C4-2B (cell line): ENCODE measurements at regions not wholly inside any gene's neighbourhood (a gene's known extent, or its start where the extent isn't known, plus 50 kb on each side); places are given as distances from the start of the nearest gene placed in this dataset.

ENCODE experiments used
- ZFX ChIP-seq: fragments of 450-650 bp; IDR thresholded peaks from 2 replicates; pipeline ENCODE4 v1.6.1; 2017
- TF ChIP-seq, protein P1 (sequence below): fragments of 450-650 bp; conservative IDR thresholded peaks from 2 replicates; pipeline ENCODE4 v1.5.1; 2017; ENCODE audit warnings: mild to moderate bottlenecking

DNA sequence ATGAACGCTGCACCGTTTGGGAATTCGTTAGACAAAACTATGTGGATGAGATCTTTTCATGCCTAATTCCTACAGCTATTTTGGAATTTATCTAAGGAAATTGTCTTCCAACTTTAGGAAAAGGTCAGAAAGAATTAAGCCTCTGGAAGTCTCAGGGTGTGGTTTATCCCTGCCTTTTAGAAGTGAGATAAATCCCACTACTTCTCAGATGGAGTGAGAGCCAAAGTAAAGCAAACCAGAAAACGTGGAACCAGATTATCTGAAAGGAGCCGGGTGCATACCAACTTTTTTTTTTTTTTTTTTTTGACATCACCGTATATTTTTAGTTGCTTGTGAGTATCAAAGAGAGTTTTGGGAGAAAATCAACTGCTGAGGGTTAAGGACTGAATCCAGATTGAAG, 79.6 kb downstream of the VCX2 start:
- TF ChIP-seq, protein P1, sequence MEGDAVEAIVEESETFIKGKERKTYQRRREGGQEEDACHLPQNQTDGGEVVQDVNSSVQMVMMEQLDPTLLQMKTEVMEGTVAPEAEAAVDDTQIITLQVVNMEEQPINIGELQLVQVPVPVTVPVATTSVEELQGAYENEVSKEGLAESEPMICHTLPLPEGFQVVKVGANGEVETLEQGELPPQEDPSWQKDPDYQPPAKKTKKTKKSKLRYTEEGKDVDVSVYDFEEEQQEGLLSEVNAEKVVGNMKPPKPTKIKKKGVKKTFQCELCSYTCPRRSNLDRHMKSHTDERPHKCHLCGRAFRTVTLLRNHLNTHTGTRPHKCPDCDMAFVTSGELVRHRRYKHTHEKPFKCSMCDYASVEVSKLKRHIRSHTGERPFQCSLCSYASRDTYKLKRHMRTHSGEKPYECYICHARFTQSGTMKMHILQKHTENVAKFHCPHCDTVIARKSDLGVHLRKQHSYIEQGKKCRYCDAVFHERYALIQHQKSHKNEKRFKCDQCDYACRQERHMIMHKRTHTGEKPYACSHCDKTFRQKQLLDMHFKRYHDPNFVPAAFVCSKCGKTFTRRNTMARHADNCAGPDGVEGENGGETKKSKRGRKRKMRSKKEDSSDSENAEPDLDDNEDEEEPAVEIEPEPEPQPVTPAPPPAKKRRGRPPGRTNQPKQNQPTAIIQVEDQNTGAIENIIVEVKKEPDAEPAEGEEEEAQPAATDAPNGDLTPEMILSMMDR = no peak
- no peak for TF ChIP-seq ZFX
